ENCODE measurements at regions not wholly inside any gene's neighbourhood (a gene's known extent, or its start where the extent isn't known, plus 50 kb on each side); places are given as distances from the start of the nearest gene placed in this dataset.

GRCh38 chr16:66058832-66059231, 307.7 kb upstream of the CDH5 start:
- ATAC-seq (ENCODE audit: low FRiP score) = no peak
- WGBS, 2 donors = 25 to 32% methylated on average over 1 of the region's 1 CpG
- no peak for DNase-seq
- intact Hi-C loops (cut with DNase I) = no loop called here
- Histone ChIP-seq H3K36me3 (ENCODE audit: control insufficient read depth in 1 of 2, insufficient read depth in 2 of 2, low read length in 1 of 2) (no peaks in the 10 kb centered on the region), H3K4me3 (ENCODE audit: low read length in 2 of 2) (no peak overlapping the region), H3K9me3 (ENCODE audit: control insufficient read depth, low read length) (no peaks in the 10 kb centered on the region), H3K4me1 (ENCODE audit: control insufficient read depth in 1 of 2, insufficient read depth in 2 of 2, low read length in 2 of 2) (no peaks in the 10 kb centered on the region), H3K27ac (ENCODE audit: low read depth in 1 of 2, low read length in 2 of 2) (no peak overlapping the region), H3K27me3 (ENCODE audit: control insufficient read depth in 1 of 2, insufficient read depth in 2 of 2, low read length in 1 of 2) (no peaks in the 10 kb centered on the region)

DNA sequence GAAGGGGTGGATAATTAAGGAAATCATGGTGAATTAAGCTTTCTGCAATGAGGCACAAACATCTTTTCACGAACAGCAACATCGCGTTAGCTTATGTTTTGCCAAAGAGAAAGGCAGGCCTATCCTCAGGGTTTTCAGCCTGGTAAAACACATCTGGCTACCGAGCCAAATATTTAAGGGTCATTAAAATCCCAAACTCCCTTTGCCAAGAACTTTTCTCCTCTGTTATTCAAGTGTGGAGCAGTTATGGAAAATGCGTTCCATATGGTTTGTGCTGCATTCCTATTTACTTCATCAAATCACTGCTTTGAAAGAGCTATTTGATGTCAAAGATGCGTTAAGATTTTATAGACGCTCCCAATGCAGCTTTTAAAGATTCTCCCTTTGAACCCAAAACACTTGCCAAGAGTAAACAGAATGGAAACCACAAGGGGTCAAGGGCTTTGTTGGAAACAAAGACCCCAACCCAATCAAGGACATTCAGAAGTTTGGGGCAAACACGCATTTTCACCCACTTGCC, 308.3 kb upstream of the CDH5 start:
- Histone ChIP-seq H3K4me3 (ENCODE audit: low read length in 2 of 2) (no peak overlapping the region), H3K4me1 (ENCODE audit: control insufficient read depth in 1 of 2, insufficient read depth in 2 of 2, low read length in 2 of 2) (no peaks in the 10 kb centered on the region), H3K27me3 (ENCODE audit: control insufficient read depth in 1 of 2, insufficient read depth in 2 of 2, low read length in 1 of 2) (no peaks in the 10 kb centered on the region), H3K9me3 (ENCODE audit: control insufficient read depth, low read length) (no peaks in the 10 kb centered on the region), H3K27ac (ENCODE audit: low read depth in 1 of 2, low read length in 2 of 2) (no peak overlapping the region), H3K36me3 (ENCODE audit: control insufficient read depth in 1 of 2, insufficient read depth in 2 of 2, low read length in 1 of 2) (no peaks in the 10 kb centered on the region)
- DNase-seq = no peak
- no peak for ATAC-seq (ENCODE audit: low FRiP score)
- WGBS, 2 donors = 85 to 90% methylated on average over 8 of the region's 8 CpGs
- intact Hi-C loops (cut with DNase I) = no loop called here

DNA sequence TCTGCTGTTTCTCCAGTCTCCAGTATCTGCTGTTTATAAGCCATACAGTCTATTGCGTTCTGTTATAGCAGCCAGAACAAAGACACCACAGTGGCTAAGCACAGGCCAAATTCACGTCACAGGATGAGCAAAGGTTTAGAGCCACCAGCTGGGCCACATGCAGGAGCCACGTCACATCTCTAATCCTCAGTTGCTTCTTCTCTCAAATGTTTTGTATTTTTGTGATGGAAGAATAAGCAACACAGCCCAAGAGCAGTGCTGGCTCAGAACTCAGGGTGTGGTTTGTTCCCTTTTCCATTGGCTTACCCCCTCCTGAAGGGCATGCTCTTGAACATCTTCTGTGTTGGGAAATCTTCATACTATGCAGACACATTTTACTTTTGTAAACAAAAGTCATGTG, 309.4 kb upstream of the CDH5 start:
- H3K36me3 ChIP-seq (ENCODE audit: control insufficient read depth in 1 of 2, insufficient read depth in 2 of 2, low read length in 1 of 2) = no peaks in the 10 kb centered on the region

DNA sequence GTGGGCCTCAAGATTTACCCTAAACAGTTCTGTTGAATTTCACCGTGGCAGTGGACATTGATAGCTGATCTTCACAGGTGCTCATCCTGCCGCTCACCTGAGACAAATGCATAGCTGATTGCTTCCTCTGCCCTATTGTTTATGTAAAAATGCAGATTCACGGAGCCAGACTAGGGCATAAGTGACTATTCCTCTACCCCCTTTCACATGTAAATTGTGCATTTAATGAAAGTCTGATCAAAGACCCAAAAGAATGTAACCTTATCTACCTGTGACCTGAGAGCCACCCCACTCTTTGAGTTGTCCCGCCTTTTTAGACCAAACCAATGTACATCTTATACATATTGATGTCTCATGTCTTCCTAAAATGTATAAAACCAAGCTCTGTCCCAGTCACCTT, 312.4 kb upstream of the CDH5 start:
- DNase-seq (no peak), ATAC-seq (ENCODE audit: low FRiP score) (no peak)
- intact Hi-C loops (cut with DNase I) = no loop called here
- Histone ChIP-seq H3K36me3 (ENCODE audit: control insufficient read depth in 1 of 2, insufficient read depth in 2 of 2, low read length in 1 of 2) (no peaks in the 10 kb centered on the region), H3K4me1 (ENCODE audit: control insufficient read depth in 1 of 2, insufficient read depth in 2 of 2, low read length in 2 of 2) (no peaks in the 10 kb centered on the region), H3K27me3 (ENCODE audit: control insufficient read depth in 1 of 2, insufficient read depth in 2 of 2, low read length in 1 of 2) (no peaks in the 10 kb centered on the region), H3K27ac (ENCODE audit: low read depth in 1 of 2, low read length in 2 of 2) (no peak overlapping the region), H3K4me3 (ENCODE audit: low read length in 2 of 2) (no peak overlapping the region), H3K9me3 (ENCODE audit: control insufficient read depth, low read length) (no peaks in the 10 kb centered on the region)
- WGBS, 2 donors = 87 to 89% methylated on average over 4 of the region's 4 CpGs

More for the DNA sequence above, 309.4 kb upstream of the CDH5 start:
- Histone ChIP-seq H3K9me3 (ENCODE audit: control insufficient read depth, low read length) (no peaks in the 10 kb centered on the region), H3K27ac (ENCODE audit: low read depth in 1 of 2, low read length in 2 of 2) (no peak overlapping the region), H3K27me3 (ENCODE audit: control insufficient read depth in 1 of 2, insufficient read depth in 2 of 2, low read length in 1 of 2) (no peaks in the 10 kb centered on the region), H3K4me1 (ENCODE audit: control insufficient read depth in 1 of 2, insufficient read depth in 2 of 2, low read length in 2 of 2) (no peaks in the 10 kb centered on the region), H3K4me3 (ENCODE audit: low read length in 2 of 2) (no peak overlapping the region)
- ATAC-seq (ENCODE audit: low FRiP score) (no peak), DNase-seq (no peak)
- 91 to 93% methylated on average over 3 of the region's 3 CpGs for WGBS, 2 donors
- intact Hi-C loops (cut with DNase I) = no loop called here

GRCh38 chr16:66052745-66053144, 313.7 kb upstream of the CDH5 start:
- Histone ChIP-seq H3K9me3 (ENCODE audit: control insufficient read depth, low read length) (no peaks in the 10 kb centered on the region), H3K27ac (ENCODE audit: low read depth in 1 of 2, low read length in 2 of 2) (no peak overlapping the region), H3K4me1 (ENCODE audit: control insufficient read depth in 1 of 2, insufficient read depth in 2 of 2, low read length in 2 of 2) (no peaks in the 10 kb centered on the region), H3K36me3 (ENCODE audit: control insufficient read depth in 1 of 2, insufficient read depth in 2 of 2, low read length in 1 of 2) (no peaks in the 10 kb centered on the region), H3K27me3 (ENCODE audit: control insufficient read depth in 1 of 2, insufficient read depth in 2 of 2, low read length in 1 of 2) (no peaks in the 10 kb centered on the region), H3K4me3 (ENCODE audit: low read length in 2 of 2) (no peak overlapping the region)
- DNase-seq = no peak
- 97 to 98% methylated on average over 2 of the region's 2 CpGs for WGBS, 2 donors
- no peak for ATAC-seq (ENCODE audit: low FRiP score)
- intact Hi-C loops (cut with DNase I) = no loop called here

- Histone ChIP-seq H3K4me1 (ENCODE audit: control insufficient read depth in 1 of 2, insufficient read depth in 2 of 2, low read length in 2 of 2) (no peaks in the 10 kb centered on the region), H3K4me3 (ENCODE audit: low read length in 2 of 2) (no peak overlapping the region), H3K36me3 (ENCODE audit: control insufficient read depth in 1 of 2, insufficient read depth in 2 of 2, low read length in 1 of 2) (no peaks in the 10 kb centered on the region), H3K27ac (ENCODE audit: low read depth in 1 of 2, low read length in 2 of 2) (no peak overlapping the region), H3K9me3 (ENCODE audit: control insufficient read depth, low read length) (no peaks in the 10 kb centered on the region), H3K27me3 (ENCODE audit: control insufficient read depth in 1 of 2, insufficient read depth in 2 of 2, low read length in 1 of 2) (no peaks in the 10 kb centered on the region)
- intact Hi-C loops (cut with DNase I) = no loop called here
- no peak for ATAC-seq (ENCODE audit: low FRiP score)
- DNase-seq = no peak
- 66 to 70% methylated on average over 2 of the region's 2 CpGs for WGBS, 2 donors
These were observed 315.5 kb upstream of the CDH5 start for GRCh38 chr16:66050991-66051390.

DNA sequence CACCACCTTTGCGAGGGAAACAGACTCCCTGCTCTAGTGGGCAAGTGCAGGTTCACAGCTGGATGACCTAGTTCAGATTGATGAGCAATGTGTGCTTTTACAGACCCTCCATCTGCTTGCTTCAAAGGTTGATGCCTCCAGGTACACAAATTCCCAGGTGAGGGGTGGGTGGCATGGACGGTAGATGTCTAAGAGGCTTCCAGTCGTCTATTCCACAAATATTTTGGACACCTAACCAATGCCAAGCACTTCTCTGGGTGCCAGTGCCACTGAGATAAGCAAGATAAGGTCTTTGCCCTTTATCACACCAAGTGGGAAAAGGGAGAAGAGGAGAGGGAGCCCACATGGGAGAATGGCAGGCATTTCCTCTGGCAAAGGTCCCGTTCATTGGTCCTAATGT, 316.6 kb upstream of the CDH5 start:
- Histone ChIP-seq H3K4me3 (ENCODE audit: low read length in 2 of 2) (no peak overlapping the region), H3K4me1 (ENCODE audit: control insufficient read depth in 1 of 2, insufficient read depth in 2 of 2, low read length in 2 of 2) (no peaks in the 10 kb centered on the region), H3K27me3 (ENCODE audit: control insufficient read depth in 1 of 2, insufficient read depth in 2 of 2, low read length in 1 of 2) (no peaks in the 10 kb centered on the region), H3K9me3 (ENCODE audit: control insufficient read depth, low read length) (peaks cover 1% of the 10 kb centered on the region), H3K27ac (ENCODE audit: low read depth in 1 of 2, low read length in 2 of 2) (no peak overlapping the region), H3K36me3 (ENCODE audit: control insufficient read depth in 1 of 2, insufficient read depth in 2 of 2, low read length in 1 of 2) (no peaks in the 10 kb centered on the region)
- no peak for ATAC-seq (ENCODE audit: low FRiP score)
- 56 to 60% methylated on average over 4 of the region's 4 CpGs for WGBS, 2 donors
- intact Hi-C loops (cut with DNase I) = no loop called here
- DNase-seq = no peak

DNA sequence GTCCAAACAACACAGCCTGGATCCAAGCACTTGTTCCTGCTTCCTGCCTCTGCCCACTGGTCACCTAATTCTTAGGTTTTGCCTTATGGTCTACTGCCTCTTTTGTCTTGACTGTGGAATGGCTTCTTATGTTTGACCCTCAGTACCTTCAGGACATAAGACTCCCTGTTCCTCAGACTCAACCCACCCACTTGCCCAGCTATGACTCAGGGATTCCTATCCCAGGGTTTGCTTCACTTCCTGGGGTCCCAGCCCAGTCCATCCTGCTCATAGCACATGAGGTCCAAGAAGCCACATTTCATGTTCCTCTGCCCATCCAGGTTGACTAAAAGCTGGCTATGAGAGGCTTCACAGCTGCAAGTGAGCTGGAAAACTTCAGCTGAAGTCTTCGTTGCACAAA, 320.9 kb upstream of the CDH5 start:
- intact Hi-C loops (cut with DNase I) = no loop called here
- ATAC-seq (ENCODE audit: low FRiP score) = no peak

GRCh38 chr16:66044556-66044955, 321.9 kb upstream of the CDH5 start:
- Histone ChIP-seq H3K4me3 (ENCODE audit: low read length in 2 of 2) (no peak overlapping the region), H3K27ac (ENCODE audit: low read depth in 1 of 2, low read length in 2 of 2) (no peak overlapping the region), H3K27me3 (ENCODE audit: control insufficient read depth in 1 of 2, insufficient read depth in 2 of 2, low read length in 1 of 2) (no peaks in the 10 kb centered on the region), H3K4me1 (ENCODE audit: control insufficient read depth in 1 of 2, insufficient read depth in 2 of 2, low read length in 2 of 2) (no peaks in the 10 kb centered on the region), H3K9me3 (ENCODE audit: control insufficient read depth, low read length) (peaks cover 1% of the 10 kb centered on the region), H3K36me3 (ENCODE audit: control insufficient read depth in 1 of 2, insufficient read depth in 2 of 2, low read length in 1 of 2) (no peaks in the 10 kb centered on the region)
- intact Hi-C loops (cut with DNase I) = no loop called here
- WGBS, 2 donors = 58 to 67% methylated on average over 2 of the region's 2 CpGs
- no peak for ATAC-seq (ENCODE audit: low FRiP score)
- no peak for DNase-seq

More for the DNA sequence above, 320.9 kb upstream of the CDH5 start:
- no peak for DNase-seq
- peaks cover 1% of the 10 kb centered on the region for H3K9me3 ChIP-seq (ENCODE audit: control insufficient read depth, low read length)
- H3K27me3 ChIP-seq (ENCODE audit: control insufficient read depth in 1 of 2, insufficient read depth in 2 of 2, low read length in 1 of 2) = no peaks in the 10 kb centered on the region
- no peak overlapping the region for H3K4me3 ChIP-seq (ENCODE audit: low read length in 2 of 2)
- H3K36me3 ChIP-seq (ENCODE audit: control insufficient read depth in 1 of 2, insufficient read depth in 2 of 2, low read length in 1 of 2) = no peaks in the 10 kb centered on the region
- 89 to 97% methylated on average over 1 of the region's 1 CpG for WGBS, 2 donors
- H3K27ac ChIP-seq (ENCODE audit: low read depth in 1 of 2, low read length in 2 of 2) = no peak overlapping the region
- H3K4me1 ChIP-seq (ENCODE audit: control insufficient read depth in 1 of 2, insufficient read depth in 2 of 2, low read length in 2 of 2) = no peaks in the 10 kb centered on the region
